T-helper 17 cell (primary cell): ENCODE measurements at regions not wholly inside any gene's neighbourhood (a gene's known extent, or its start where the extent isn't known, plus 50 kb on each side); places are given as distances from the start of the nearest gene placed in this dataset.
"Not testable (repeated sequence)": the region's sequence is repeated elsewhere in the genome, so short reads cannot be mapped to it uniquely, and the experiment has no call there.

Experiments
- ATAC-seq: fragments of 150-1000 bp; cut with Tn5 transposase; 2 replicates; pipeline ENCODE4 v1.10.0; 2021; ENCODE audit warnings: mild to moderate bottlenecking, moderate library complexity
- DNase-seq, 3 donors: peaks; one replicate each; pipeline versions ENCODE4 v3.0.0 to v3.0.0-alpha.2; 2020 to 2021
- H3K9me3 ChIP-seq: one replicate; pipeline ENCODE4 v1.7.0; 2013; ENCODE audit warnings: low read length, mild to moderate bottlenecking; ENCODE audit not compliant: control insufficient read depth, poor library complexity, severe bottlenecking
- H3K27ac Mint-ChIP-seq: one replicate; pipeline ENCODE4 v1.8.0; 2022; ENCODE audit warnings: mild to moderate bottlenecking, moderate library complexity, mixed read lengths
- H3K27me3 Mint-ChIP-seq: one replicate; pipeline ENCODE4 v1.8.0; 2022; ENCODE audit warnings: mixed read lengths
- H3K36me3 Mint-ChIP-seq: one replicate; pipeline ENCODE4 v1.8.0; 2022; ENCODE audit warnings: low read depth, mixed read lengths
- H3K4me1 Mint-ChIP-seq: one replicate; pipeline ENCODE4 v1.8.0; 2022; ENCODE audit warnings: mild to moderate bottlenecking, mixed read lengths
- H3K4me3 Mint-ChIP-seq: one replicate; pipeline ENCODE4 v1.8.0; 2022; ENCODE audit warnings: mild to moderate bottlenecking, moderate library complexity, mixed read lengths

DNA sequence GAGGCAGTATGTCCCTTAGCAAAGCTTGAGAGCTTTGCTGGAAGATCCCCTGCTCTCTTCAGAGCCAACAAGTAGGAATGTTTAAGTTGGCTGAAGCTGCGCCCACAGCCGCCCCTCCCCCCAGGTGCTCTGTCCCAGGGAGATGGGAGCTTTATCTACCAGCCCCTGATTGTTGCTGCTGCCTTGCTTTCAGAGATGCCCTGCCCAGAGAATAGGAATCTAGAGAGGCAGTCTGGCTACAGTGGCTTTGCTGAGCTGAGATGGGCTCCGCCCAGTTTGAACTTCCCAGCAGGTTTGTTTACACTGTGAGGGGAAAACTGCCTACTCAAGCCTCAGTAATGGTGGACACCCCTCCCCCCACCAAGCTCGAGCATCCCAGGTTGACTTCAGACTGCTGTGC is 423.6 kb downstream of the KCTD16 start:
- not testable (repeated sequence) for H3K27me3 Mint-ChIP-seq, H3K4me3 Mint-ChIP-seq, ATAC-seq, H3K36me3 Mint-ChIP-seq, H3K9me3 ChIP-seq, DNase-seq, H3K27ac Mint-ChIP-seq, H3K4me1 Mint-ChIP-seq

DNA sequence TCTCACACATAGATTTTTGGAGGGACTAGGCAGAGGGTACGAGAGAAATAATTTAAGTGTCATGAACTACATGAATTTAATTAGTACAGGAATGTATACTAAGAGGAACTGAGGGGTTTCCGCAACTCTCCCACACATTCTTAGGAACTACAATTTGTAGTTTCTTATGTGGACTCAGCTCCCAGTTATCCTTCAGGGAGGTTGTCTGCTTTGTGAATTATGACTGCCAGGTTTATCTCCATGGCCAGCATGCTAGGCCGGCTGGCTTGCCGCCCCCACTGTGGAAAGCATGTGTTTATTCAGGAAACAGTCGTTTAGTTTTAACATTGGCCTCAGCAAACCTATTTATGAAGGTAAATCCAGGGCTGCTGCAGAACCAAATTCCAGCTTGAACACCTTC is 415.0 kb downstream of the KCTD16 start:
- no peaks in the 10 kb centered on the region for H3K4me1 Mint-ChIP-seq

DNA sequence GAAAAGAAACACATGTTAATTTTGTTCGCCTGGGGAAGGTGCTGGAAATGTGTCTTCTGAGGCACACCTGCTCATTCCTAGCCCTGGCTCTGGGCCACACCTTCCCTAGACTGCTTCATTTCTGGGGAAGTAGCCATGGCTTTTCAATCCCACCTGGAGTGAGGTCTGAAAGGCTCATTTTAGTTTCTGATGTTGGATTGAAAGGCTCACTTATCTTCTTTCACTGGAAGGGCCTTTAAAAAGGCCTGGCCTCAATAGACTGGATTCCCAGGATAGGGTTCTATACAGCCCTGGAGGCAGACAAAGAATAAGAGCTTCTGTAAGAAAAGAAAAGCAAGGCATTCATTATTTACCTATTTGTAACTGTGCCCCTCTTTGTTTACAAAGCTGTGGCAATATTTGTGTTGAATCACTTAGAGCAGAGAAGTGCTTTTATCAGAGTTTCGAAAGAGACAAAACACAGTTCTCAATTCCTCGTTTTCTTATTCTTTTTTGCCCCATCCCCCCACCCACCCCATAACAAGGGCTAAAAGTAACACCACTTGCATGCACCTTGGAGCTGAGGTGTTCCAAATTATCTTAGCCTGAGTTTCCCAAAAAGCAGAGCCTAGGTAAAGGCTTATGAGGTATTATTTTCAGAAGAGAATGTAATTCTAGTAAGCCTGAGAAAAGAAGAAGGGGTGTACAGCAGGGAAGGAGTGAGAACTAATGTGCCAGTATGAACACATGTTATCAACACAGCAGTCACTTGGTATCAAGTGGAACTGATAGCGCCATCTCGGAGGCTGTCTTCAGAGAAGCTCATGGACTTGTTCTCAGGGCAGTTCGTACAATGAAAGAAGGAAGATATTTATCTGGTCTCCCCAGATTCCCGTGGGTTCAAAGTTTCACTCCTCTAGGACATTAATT is 413.1 kb downstream of the KCTD16 start:
- Mint-ChIP-seq H3K4me1 (no peaks in the 10 kb centered on the region), H3K4me3 (no peak overlapping the region), H3K27me3 (no peaks in the 10 kb centered on the region), H3K27ac (no peak overlapping the region), H3K36me3 (no peaks in the 10 kb centered on the region)
- no peaks in the 10 kb centered on the region for H3K9me3 ChIP-seq
- ATAC-seq (no peak), DNase-seq (no peak)

More for the DNA sequence above, 415.0 kb downstream of the KCTD16 start:
- Mint-ChIP-seq H3K27me3 (no peaks in the 10 kb centered on the region), H3K27ac (no peak overlapping the region), H3K36me3 (no peaks in the 10 kb centered on the region), H3K4me3 (no peak overlapping the region)
- no peaks in the 10 kb centered on the region for H3K9me3 ChIP-seq
- no peak for ATAC-seq
- no peak for DNase-seq

- no peaks in the 10 kb centered on the region for H3K4me1 Mint-ChIP-seq
- H3K27me3 Mint-ChIP-seq: no peaks in the 10 kb centered on the region
- no peaks in the 10 kb centered on the region for H3K9me3 ChIP-seq
- no peak for DNase-seq
- no peak for ATAC-seq
- H3K4me3 Mint-ChIP-seq: no peak overlapping the region
- H3K36me3 Mint-ChIP-seq: no peaks in the 10 kb centered on the region
- no peak overlapping the region for H3K27ac Mint-ChIP-seq
These were observed 411.4 kb downstream of the KCTD16 start for GRCh38 chr5:144582066-144582465.

DNA sequence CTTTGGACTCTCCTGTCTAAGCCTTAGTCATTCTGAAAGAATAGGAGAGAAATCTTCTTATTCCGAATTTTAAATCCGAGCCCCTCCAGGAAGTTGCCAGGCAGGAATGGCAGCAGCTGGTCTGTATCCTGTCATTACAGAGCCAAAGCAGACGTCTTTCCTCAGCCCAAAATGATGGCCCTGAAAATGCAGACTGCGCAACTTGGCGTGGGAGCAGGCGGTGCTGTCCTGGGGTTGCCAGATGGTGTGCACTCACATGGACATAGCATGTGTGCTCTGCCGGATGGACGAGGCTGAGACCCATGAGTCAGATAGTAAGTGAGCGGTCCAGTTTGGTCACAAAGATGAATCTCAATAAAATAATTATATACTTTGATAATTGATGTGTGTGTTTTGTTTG is 410.4 kb downstream of the KCTD16 start:
- ATAC-seq (no peak), DNase-seq (no peak)
- Mint-ChIP-seq H3K4me1 (no peaks in the 10 kb centered on the region), H3K36me3 (no peaks in the 10 kb centered on the region), H3K4me3 (no peak overlapping the region), H3K27me3 (no peaks in the 10 kb centered on the region), H3K27ac (no peak overlapping the region)
- no peaks in the 10 kb centered on the region for H3K9me3 ChIP-seq

GRCh38 chr5:144577676-144578075 is 407.0 kb downstream of the KCTD16 start:
- Mint-ChIP-seq H3K27me3 (no peaks in the 10 kb centered on the region), H3K4me1 (no peaks in the 10 kb centered on the region), H3K36me3 (no peaks in the 10 kb centered on the region), H3K27ac (no peak overlapping the region), H3K4me3 (no peak overlapping the region)
- DNase-seq (no peak), ATAC-seq (no peak)
- H3K9me3 ChIP-seq: no peaks in the 10 kb centered on the region

GRCh38 chr5:144575736-144576135 is 405.1 kb downstream of the KCTD16 start:
- Mint-ChIP-seq H3K27ac (no peak overlapping the region), H3K4me3 (no peak overlapping the region), H3K4me1 (no peaks in the 10 kb centered on the region), H3K27me3 (no peaks in the 10 kb centered on the region), H3K36me3 (no peaks in the 10 kb centered on the region)
- no peaks in the 10 kb centered on the region for H3K9me3 ChIP-seq
- ATAC-seq: no peak
- no peak for DNase-seq

GRCh38 chr5:144567421-144567780 is 396.7 kb downstream of the KCTD16 start:
- ATAC-seq (no peak), DNase-seq (no peak)
- no peak overlapping the region for H3K4me3 Mint-ChIP-seq
- H3K4me1 Mint-ChIP-seq: no peaks in the 10 kb centered on the region
- no peak overlapping the region for H3K27ac Mint-ChIP-seq
- no peaks in the 10 kb centered on the region for H3K9me3 ChIP-seq
- no peaks in the 10 kb centered on the region for H3K36me3 Mint-ChIP-seq
- H3K27me3 Mint-ChIP-seq: no peaks in the 10 kb centered on the region

DNA sequence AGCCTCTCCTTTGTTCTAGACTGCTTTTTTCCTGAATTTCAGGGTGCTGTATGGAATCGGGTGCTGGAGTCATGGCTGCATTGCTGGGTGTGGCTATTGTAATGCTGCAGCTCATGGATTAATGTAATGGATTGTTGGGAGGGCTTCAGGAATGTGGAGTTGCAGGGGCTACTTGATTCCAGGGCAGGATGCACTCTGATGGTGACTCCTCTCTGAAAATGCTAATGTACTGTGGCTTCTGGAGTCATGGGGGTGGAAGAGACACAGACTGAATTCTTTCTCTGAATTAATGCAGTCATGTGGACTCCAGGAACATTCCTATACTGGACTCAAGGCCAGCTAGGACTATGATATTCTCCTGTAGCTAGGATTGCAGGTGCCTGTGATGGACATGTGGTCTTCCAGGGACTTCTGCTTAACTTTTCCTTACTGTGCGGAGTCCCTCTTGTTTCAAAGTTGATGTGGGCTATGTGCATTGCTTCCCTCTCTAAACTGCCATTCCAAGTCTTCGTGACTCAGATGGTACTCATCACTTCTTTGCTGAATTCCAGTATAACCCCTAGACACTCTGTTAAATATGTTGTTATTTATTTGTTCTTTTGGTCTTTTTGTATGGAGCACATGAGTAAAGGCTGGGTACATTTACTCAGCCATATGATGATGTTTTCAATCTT is 396.2 kb downstream of the KCTD16 start:
- no peak for DNase-seq
- Mint-ChIP-seq H3K4me1 (no peaks in the 10 kb centered on the region), H3K36me3 (no peaks in the 10 kb centered on the region), H3K27ac (no peak overlapping the region), H3K4me3 (no peak overlapping the region), H3K27me3 (no peaks in the 10 kb centered on the region)
- ATAC-seq: no peak
- H3K9me3 ChIP-seq: no peaks in the 10 kb centered on the region

DNA sequence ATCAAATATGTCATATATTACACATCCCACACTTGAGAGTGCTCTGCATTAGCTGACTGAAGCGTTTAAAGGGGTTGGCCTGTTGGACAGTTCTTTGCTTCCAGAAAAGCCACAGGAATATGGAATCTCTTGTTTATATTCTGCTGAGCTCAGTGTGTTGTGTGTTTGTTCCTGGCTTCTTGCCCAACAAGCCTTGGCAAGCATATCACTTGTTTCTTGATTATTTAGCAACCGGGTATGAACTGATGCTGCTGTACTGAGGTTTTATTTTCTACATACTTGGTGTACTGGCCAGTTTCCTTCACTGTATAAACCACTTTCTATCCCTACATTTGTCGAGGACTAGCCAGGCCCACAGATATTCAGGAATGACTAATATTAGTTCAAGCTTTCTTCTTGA is 378.9 kb downstream of the KCTD16 start:
- H3K4me3 Mint-ChIP-seq: no peak overlapping the region
- H3K4me1 Mint-ChIP-seq: no peaks in the 10 kb centered on the region
- no peaks in the 10 kb centered on the region for H3K36me3 Mint-ChIP-seq
- no peaks in the 10 kb centered on the region for H3K9me3 ChIP-seq
- no peak overlapping the region for H3K27ac Mint-ChIP-seq
- ATAC-seq (no peak), DNase-seq (no peak)
- no peaks in the 10 kb centered on the region for H3K27me3 Mint-ChIP-seq

- no peaks in the 10 kb centered on the region for H3K4me1 Mint-ChIP-seq
These were observed 378.3 kb downstream of the KCTD16 start for GRCh38 chr5:144548936-144549335.

GRCh38 chr5:144547098-144547499 is 376.4 kb downstream of the KCTD16 start:
- no peaks in the 10 kb centered on the region for H3K9me3 ChIP-seq
- H3K4me1 Mint-ChIP-seq: no peaks in the 10 kb centered on the region
- DNase-seq (no peak), ATAC-seq (no peak)
- H3K27me3 Mint-ChIP-seq: no peaks in the 10 kb centered on the region
- H3K36me3 Mint-ChIP-seq: no peaks in the 10 kb centered on the region
- no peak overlapping the region for H3K27ac Mint-ChIP-seq
- no peak overlapping the region for H3K4me3 Mint-ChIP-seq

More at GRCh38 chr5:144548936-144549335, 378.3 kb downstream of the KCTD16 start:
- ATAC-seq (no peak), DNase-seq (no peak)
- Mint-ChIP-seq H3K27me3 (no peaks in the 10 kb centered on the region), H3K36me3 (no peaks in the 10 kb centered on the region), H3K27ac (no peak overlapping the region), H3K4me3 (no peak overlapping the region)
- no peaks in the 10 kb centered on the region for H3K9me3 ChIP-seq

GRCh38 chr5:144538845-144539244 is 368.2 kb downstream of the KCTD16 start:
- Mint-ChIP-seq H3K36me3 (no peaks in the 10 kb centered on the region), H3K27me3 (no peaks in the 10 kb centered on the region), H3K4me1 (no peaks in the 10 kb centered on the region), H3K27ac (no peak overlapping the region), H3K4me3 (no peak overlapping the region)
- DNase-seq (no peak), ATAC-seq (no peak)
- H3K9me3 ChIP-seq: no peaks in the 10 kb centered on the region
